ENCODE measurements at regions not wholly inside any gene's neighbourhood (a gene's known extent, or its start where the extent isn't known, plus 50 kb on each side); places are given as distances from the start of the nearest gene placed in this dataset.

- no peak overlapping the region for H3K9ac ChIP-seq (ENCODE audit: insufficient read depth, low read length)
- no peak for TF ChIP-seq CTCF (conservative IDR thresholded peaks at IDR 0.05 in 1 of 2, IDR thresholded peaks at IDR 0.05 in 1 of 2; ENCODE audit: low read depth in 1 of 2, low read length in 2 of 2)
- TF ChIP-seq EZH2 (IDR thresholded peaks at IDR 0.05; ENCODE audit: low read length, missing control alignments): no peak
- no peak for DNase-seq (ENCODE audit: low read depth in 2 of 2)
- H3K36me3 ChIP-seq (ENCODE audit: control insufficient read depth, insufficient read depth, low read length): no peaks in the 10 kb centered on the region
- H3K27me3 ChIP-seq (ENCODE audit: control insufficient read depth, insufficient read depth, low read length): no peaks in the 10 kb centered on the region
- H2AFZ ChIP-seq (ENCODE audit: low read length): no peak overlapping the region
- no peak overlapping the region for H3K27ac ChIP-seq (ENCODE audit: insufficient read depth, low read length)
- no peak overlapping the region for H3K4me2 ChIP-seq (ENCODE audit: extremely low read depth, insufficient read depth, low read length)
- H4K20me1 ChIP-seq (ENCODE audit: control insufficient read depth, extremely low read depth, insufficient read depth, low read length): no peaks in the 10 kb centered on the region
- no peak overlapping the region for H3K4me3 ChIP-seq (replicated peaks in 1 of 4; ENCODE audit: control extremely low read depth in 1 of 4, insufficient read depth in 1 of 4, low read depth in 3 of 4, low read length in 4 of 4)
- no peaks in the 10 kb centered on the region for H3K4me1 ChIP-seq (ENCODE audit: control insufficient read depth, extremely low read depth, insufficient read depth, low read length)
- no peaks in the 10 kb centered on the region for H3K79me2 ChIP-seq (ENCODE audit: control insufficient read depth, insufficient read depth, low read length)
- H3K9me3 ChIP-seq (ENCODE audit: control insufficient read depth, insufficient read depth, low read depth, low read length): no peaks in the 10 kb centered on the region
Observed at GRCh38 chr9:587527-587926, 254.0 kb upstream of the DMRT1 start.

- Histone ChIP-seq H3K27ac (ENCODE audit: insufficient read depth, low read length) (no peak overlapping the region), H3K9ac (ENCODE audit: insufficient read depth, low read length) (no peak overlapping the region), H3K36me3 (ENCODE audit: control insufficient read depth, insufficient read depth, low read length) (no peaks in the 10 kb centered on the region), H3K4me3 (replicated peaks in 1 of 4; ENCODE audit: control extremely low read depth in 1 of 4, insufficient read depth in 1 of 4, low read depth in 3 of 4, low read length in 4 of 4) (no peak overlapping the region), H2AFZ (ENCODE audit: low read length) (no peak overlapping the region), H3K79me2 (ENCODE audit: control insufficient read depth, insufficient read depth, low read length) (no peaks in the 10 kb centered on the region), H3K4me1 (ENCODE audit: control insufficient read depth, extremely low read depth, insufficient read depth, low read length) (no peaks in the 10 kb centered on the region), H3K9me3 (ENCODE audit: control insufficient read depth, insufficient read depth, low read depth, low read length) (no peaks in the 10 kb centered on the region), H3K4me2 (ENCODE audit: extremely low read depth, insufficient read depth, low read length) (no peak overlapping the region), H4K20me1 (ENCODE audit: control insufficient read depth, extremely low read depth, insufficient read depth, low read length) (no peaks in the 10 kb centered on the region), H3K27me3 (ENCODE audit: control insufficient read depth, insufficient read depth, low read length) (no peaks in the 10 kb centered on the region)
- DNase-seq (ENCODE audit: low read depth in 2 of 2): no peak
- TF ChIP-seq CTCF (conservative IDR thresholded peaks at IDR 0.05 in 1 of 2, IDR thresholded peaks at IDR 0.05 in 1 of 2; ENCODE audit: low read depth in 1 of 2, low read length in 2 of 2) (no peak), EZH2 (IDR thresholded peaks at IDR 0.05; ENCODE audit: low read length, missing control alignments) (no peak)
Observed at GRCh38 chr9:588981-589380, 252.5 kb upstream of the DMRT1 start.

- Histone ChIP-seq H3K9ac (ENCODE audit: insufficient read depth, low read length) (no peak overlapping the region), H3K79me2 (ENCODE audit: control insufficient read depth, insufficient read depth, low read length) (no peaks in the 10 kb centered on the region), H3K4me2 (ENCODE audit: extremely low read depth, insufficient read depth, low read length) (no peak overlapping the region), H3K36me3 (ENCODE audit: control insufficient read depth, insufficient read depth, low read length) (no peaks in the 10 kb centered on the region), H3K4me1 (ENCODE audit: control insufficient read depth, extremely low read depth, insufficient read depth, low read length) (no peaks in the 10 kb centered on the region), H2AFZ (ENCODE audit: low read length) (no peak overlapping the region), H3K27me3 (ENCODE audit: control insufficient read depth, insufficient read depth, low read length) (no peaks in the 10 kb centered on the region), H3K27ac (ENCODE audit: insufficient read depth, low read length) (no peak overlapping the region), H4K20me1 (ENCODE audit: control insufficient read depth, extremely low read depth, insufficient read depth, low read length) (no peaks in the 10 kb centered on the region), H3K9me3 (ENCODE audit: control insufficient read depth, insufficient read depth, low read depth, low read length) (no peaks in the 10 kb centered on the region), H3K4me3 (replicated peaks in 1 of 4; ENCODE audit: control extremely low read depth in 1 of 4, insufficient read depth in 1 of 4, low read depth in 3 of 4, low read length in 4 of 4) (no peak overlapping the region)
- DNase-seq (ENCODE audit: low read depth in 2 of 2): peak; percentile 4 to 83
- TF ChIP-seq EZH2 (IDR thresholded peaks at IDR 0.05; ENCODE audit: low read length, missing control alignments) (no peak), CTCF (conservative IDR thresholded peaks at IDR 0.05 in 1 of 2, IDR thresholded peaks at IDR 0.05 in 1 of 2; ENCODE audit: low read depth in 1 of 2, low read length in 2 of 2) (no peak)
Observed at GRCh38 chr9:589723-590122, 251.8 kb upstream of the DMRT1 start.

Data from fibroblast of lung (primary cell).